GM19043 (cell line): ENCODE measurements at regions not wholly inside any gene's neighbourhood (a gene's known extent, or its start where the extent isn't known, plus 50 kb on each side); places are given as distances from the start of the nearest gene placed in this dataset.

Experiments used
- ATAC-seq: cut with Tn5 transposase; IDR thresholded peaks from one replicate; pipeline ENCODE4 v1.9.1; 2021; ENCODE audit warnings: low read depth; ENCODE audit not compliant: unreplicated experiment

DNA sequence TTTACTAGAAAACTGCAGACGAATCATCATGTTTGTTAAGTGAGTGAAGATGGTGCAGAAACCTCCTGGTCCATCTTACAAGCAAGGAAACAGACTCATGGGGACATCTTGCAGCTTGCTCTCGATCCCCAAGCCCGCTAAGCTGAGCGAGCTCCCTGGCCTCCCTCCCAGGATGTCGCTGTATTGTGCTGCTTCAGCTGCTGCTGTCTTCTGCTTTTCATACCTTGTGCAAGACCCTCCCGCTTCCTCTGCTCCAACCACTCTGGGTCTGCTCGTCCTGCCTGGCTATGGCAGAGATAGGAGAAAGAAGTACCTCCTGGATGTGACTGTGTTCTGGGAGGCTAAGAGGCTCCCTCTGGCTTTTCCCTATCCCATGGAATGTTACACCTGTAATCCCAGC is 285.2 kb upstream of the FZD8 start:
- no peak for ATAC-seq

GRCh38 chr10:35926846-35927245 is 284.8 kb upstream of the FZD8 start:
- no peak for ATAC-seq

- ATAC-seq, result no peak
Observed at GRCh38 chr10:35925493-35925892, 283.4 kb upstream of the FZD8 start.

GRCh38 chr10:35924759-35925158 is 282.7 kb upstream of the FZD8 start:
- ATAC-seq, result no peak

DNA sequence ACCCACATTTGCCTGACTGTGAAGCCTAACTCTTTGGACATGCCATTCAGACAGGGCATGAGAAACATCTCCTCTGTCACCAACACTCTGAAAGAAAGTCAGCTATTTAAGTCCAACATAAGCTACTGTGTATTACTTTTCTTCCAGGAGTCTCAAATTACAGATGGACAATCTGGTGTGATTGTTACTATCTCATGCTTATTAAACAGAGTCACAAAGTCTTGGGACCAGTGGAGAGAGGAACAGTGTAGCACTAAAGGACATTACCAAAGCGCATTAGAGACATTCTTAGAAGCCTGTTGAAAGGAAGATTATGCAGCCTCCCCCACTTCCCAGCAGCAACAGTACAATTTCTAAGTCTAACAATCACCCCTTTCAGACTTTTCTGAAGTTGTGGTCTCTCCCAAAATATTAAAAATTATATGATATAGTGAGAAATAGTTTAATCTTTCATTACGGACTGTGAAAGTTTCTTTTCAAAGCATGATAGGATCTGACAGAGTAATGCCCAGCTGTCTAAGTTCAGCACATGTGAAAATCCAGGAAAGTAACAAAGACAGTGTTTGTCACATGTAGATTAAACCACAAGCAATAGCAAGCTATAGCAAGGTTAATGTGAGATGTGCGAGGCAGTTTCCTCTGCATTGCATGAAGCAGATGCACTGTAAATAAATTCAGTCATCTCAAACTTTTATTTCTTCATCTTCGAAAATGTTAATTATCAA is 280.9 kb upstream of the FZD8 start:
- no peak for ATAC-seq

DNA sequence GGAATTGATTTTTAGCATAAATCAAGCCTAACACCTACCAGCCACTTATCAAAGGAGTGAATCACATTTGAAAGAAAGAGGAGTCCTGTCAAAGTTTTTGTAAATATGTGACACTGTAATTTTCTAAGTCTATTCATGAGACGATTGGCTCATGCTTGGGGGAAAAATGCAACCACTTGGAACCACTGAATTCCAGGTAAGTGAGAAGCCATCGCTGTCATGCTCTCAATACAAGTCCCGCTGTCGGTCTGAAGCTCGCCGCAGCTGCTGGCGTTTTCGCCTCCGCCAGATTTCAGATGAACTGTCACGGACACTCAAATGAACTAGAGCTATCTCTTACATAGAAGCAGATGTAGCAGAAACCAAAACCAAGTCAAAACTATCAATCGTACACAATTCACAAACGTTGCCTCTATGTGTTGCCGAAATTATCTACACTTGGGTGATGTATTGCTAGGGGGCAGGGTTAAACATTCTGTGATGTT is 279.8 kb upstream of the FZD8 start:
- no peak for ATAC-seq

- ATAC-seq, result no peak
Observed at GRCh38 chr10:35916791-35917190, 274.7 kb upstream of the FZD8 start.

DNA sequence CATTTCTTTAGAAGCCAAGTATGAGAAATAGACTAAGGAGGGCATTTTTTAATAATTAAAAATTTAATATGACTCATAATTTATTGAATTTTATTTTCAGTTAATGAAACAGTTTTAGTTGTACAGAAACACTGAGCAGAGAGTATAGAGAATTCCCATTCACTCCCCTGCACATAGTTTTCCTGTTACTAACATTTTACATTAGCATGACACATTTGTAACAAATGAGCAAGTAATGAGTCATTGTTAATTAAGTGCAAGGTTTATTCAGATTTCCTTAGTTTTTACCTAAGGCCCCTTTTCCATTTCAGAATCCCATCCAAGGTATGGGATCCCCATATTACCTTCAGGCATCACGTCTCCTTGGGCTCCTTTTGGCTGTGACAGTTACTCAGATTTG is 271.5 kb upstream of the FZD8 start:
- no peak for ATAC-seq

DNA sequence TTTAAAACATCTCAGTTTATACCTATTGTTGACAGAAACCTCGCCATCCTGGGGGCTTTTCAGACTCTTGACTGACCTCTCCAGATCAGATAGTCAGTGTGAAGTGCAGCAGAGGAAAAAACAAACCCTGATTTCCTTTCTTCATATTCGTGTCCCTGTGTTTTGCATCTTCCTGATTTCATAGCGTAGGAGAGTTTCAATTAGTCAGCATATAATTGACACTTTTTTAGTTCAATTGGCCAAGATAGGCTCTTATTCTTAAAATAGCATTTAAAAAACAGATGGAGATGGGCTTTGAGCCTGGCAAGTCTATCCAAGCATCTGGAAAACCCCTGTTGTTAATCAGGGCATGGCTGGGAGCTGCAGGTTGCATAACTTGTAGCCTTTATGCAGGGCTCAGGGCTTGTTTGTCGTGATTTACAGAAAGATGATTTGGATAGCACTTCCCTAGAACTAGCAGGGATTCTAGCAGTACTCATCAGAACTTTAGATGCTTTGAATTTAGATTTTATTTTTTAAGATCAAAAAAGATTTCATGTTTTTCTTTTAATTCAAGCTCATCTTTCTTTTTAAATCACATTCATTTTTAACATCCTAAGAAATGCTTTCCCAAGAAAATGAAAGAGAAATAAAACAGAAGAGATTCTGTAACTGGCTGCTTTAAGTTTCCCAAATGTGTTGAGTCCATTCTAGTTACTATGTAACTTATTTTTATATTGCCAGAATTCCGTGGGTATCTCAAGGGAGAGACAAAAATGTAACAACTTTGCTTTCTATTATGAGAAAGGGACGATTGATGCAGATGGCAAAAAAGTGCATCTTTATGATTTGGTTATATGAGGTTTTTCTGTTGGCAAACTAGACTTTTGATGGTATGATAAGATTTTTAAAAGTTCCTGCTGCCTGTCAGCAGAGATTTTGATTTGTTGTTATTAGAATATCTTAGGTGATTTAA is 270.8 kb upstream of the FZD8 start:
- no peak for ATAC-seq

GRCh38 chr10:35911954-35912353 is 269.9 kb upstream of the FZD8 start:
- no peak for ATAC-seq

GRCh38 chr10:35911233-35911632 is 269.1 kb upstream of the FZD8 start:
- no peak for ATAC-seq

DNA sequence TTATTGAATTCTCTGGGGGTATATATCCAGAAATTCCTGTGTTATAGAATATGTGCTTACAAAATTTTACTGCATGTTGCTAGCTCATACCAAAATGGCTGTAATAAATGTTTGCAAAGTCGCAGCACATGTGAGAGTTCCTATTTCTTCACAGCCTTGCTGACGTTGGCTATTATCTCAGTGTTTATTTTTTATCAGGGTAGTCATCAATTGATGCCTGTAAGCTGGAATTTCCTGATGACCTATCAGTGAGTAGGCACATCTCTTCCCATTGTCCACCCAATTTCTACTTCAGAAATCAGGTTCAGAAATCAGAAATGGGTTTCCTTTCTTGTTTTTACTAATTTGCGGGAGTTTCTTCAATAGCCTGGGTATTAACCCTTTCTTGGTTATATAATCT is 268.1 kb upstream of the FZD8 start:
- ATAC-seq, result no peak

- ATAC-seq, result no peak
Observed at GRCh38 chr10:35909121-35909720, 267.1 kb upstream of the FZD8 start.

- no peak for ATAC-seq
Observed at GRCh38 chr10:35908451-35908850, 266.4 kb upstream of the FZD8 start.

- no peak for ATAC-seq
Observed at GRCh38 chr10:35907548-35907947, 265.5 kb upstream of the FZD8 start.

GRCh38 chr10:35906155-35906554 is 264.1 kb upstream of the FZD8 start:
- no peak for ATAC-seq

DNA sequence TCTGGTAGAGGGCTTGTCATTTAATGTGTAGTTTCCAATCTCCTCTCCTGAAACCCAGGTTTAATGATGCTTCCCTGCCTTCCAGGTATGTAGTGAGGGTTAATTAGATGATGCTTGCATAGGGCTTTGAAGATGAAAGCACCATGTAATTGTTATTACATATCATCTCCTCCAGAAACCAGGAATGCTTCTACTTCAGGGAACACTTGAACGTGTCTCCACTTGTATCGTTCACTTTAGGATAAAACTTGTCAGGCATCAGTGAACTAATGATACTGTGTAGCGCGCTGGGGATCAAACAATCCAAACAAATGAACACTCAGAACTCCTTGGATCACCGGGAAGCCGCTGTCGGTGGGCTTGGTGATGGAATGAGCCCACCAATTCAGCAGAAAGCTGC is 260.9 kb upstream of the FZD8 start:
- ATAC-seq, result no peak

- no peak for ATAC-seq
Observed at GRCh38 chr10:35898716-35899440, 256.8 kb upstream of the FZD8 start.

DNA sequence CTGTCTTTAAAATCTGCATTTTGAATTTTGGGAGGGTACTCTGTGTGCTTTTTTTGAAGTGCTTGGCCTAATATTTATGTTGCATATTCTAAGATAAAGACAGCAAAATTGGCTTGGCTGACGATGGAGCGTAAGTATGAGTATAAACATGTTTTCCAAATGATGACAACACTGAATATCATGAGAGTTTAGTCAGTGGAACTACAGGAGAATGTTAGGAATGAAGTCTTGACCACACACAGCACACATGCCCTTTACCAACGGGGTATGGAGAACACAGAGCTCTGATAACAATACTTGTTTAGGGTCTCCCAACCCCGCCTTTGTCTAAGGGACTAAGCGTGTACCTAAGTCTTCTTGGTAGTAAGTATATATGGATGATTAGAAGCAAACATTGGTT is 253.9 kb upstream of the FZD8 start:
- ATAC-seq, result no peak

DNA sequence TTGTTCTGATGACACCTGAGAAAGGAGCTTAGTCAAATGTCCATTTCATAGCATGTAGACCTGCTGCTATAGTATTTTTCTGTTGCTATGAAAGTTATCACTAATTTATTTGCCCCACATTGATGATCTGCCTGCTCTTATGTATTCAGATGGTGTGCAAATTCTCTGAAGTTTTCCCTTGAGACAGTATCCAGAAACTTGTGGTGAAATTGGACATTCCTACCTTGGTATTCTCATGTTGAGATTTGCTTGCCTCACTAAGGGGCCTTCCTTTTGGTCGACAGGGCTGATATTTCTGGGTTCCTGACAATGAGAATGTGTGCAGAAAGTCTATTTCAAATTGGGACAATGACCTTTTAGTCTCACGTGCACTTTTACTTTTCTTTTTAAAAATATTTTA is 253.2 kb upstream of the FZD8 start:
- ATAC-seq, result no peak

DNA sequence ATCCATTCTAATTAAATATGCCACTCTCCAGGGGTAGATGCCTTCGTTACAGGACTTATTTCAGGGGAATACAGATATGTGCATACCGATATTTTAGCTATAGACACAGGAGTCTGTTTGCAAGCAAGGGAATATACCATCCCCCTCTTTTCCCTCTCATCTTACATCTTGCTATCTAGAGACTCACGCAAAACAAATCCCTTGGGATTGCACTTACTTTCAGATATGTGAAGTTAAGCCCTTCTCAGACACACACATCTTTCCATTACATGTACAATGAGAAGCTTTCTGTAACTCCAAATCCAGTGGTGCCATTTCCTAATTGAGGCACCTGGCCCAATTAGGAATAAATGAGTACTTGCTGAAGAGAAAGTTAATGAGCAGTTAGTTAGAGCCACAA is 250.4 kb upstream of the FZD8 start:
- no peak for ATAC-seq
